ENCODE measurements at regions not wholly inside any gene's neighbourhood (a gene's known extent, or its start where the extent isn't known, plus 50 kb on each side); places are given as distances from the start of the nearest gene placed in this dataset.
"Not testable (repeated sequence)": the region's sequence is repeated elsewhere in the genome, so short reads cannot be mapped to it uniquely, and the experiment has no call there.

GRCh38 chr5:20943183-20943971 lies 955.4 kb upstream of the CDH18 start:
- DNase-seq; POLR2A ChIA-PET (ENCODE audit: partially characterized antibody); H3K27me3 ChIP-seq (ENCODE audit: insufficient read depth, low read length); H3K27ac ChIP-seq (ENCODE audit: low read depth, low read length); H3K4me1 Mint-ChIP-seq; H3K36me3 ChIP-seq (ENCODE audit: insufficient read depth, low read length); H3K9me3 ChIP-seq (ENCODE audit: control insufficient read depth in 1 of 2, low read length in 2 of 2); H3K27me3 Mint-ChIP-seq; H3K9me3 Mint-ChIP-seq; H3K36me3 Mint-ChIP-seq; H3K27ac Mint-ChIP-seq; intact Hi-C loops (cut with micrococcal nuclease); H3K4me1 ChIP-seq (ENCODE audit: insufficient read depth, low read length); CTCF ChIA-PET (ENCODE audit: partially characterized antibody); H3K4me3 ChIP-seq (ENCODE audit: low read length in 2 of 2); H3K4me3 Mint-ChIP-seq: not testable (repeated sequence)

- H3K27ac ChIP-seq (ENCODE audit: low read depth, low read length); DNase-seq; H3K4me3 ChIP-seq (ENCODE audit: low read length in 2 of 2); H3K9me3 Mint-ChIP-seq; H3K27ac Mint-ChIP-seq; H3K4me1 Mint-ChIP-seq; H3K27me3 Mint-ChIP-seq; intact Hi-C loops (cut with micrococcal nuclease); H3K9me3 ChIP-seq (ENCODE audit: control insufficient read depth in 1 of 2, low read length in 2 of 2); POLR2A ChIA-PET (ENCODE audit: partially characterized antibody); H3K4me3 Mint-ChIP-seq; H3K36me3 Mint-ChIP-seq; H3K27me3 ChIP-seq (ENCODE audit: insufficient read depth, low read length); H3K36me3 ChIP-seq (ENCODE audit: insufficient read depth, low read length); H3K4me1 ChIP-seq (ENCODE audit: insufficient read depth, low read length); CTCF ChIA-PET (ENCODE audit: partially characterized antibody): not testable (repeated sequence)
Observed at GRCh38 chr5:20942603-20943002, 954.6 kb upstream of the CDH18 start.

- H3K27ac Mint-ChIP-seq; intact Hi-C loops (cut with micrococcal nuclease); H3K36me3 ChIP-seq (ENCODE audit: insufficient read depth, low read length); DNase-seq; H3K4me3 ChIP-seq (ENCODE audit: low read length in 2 of 2); H3K9me3 Mint-ChIP-seq; H3K36me3 Mint-ChIP-seq; H3K4me1 Mint-ChIP-seq; H3K9me3 ChIP-seq (ENCODE audit: control insufficient read depth in 1 of 2, low read length in 2 of 2); POLR2A ChIA-PET (ENCODE audit: partially characterized antibody); H3K27me3 Mint-ChIP-seq; CTCF ChIA-PET (ENCODE audit: partially characterized antibody); H3K4me1 ChIP-seq (ENCODE audit: insufficient read depth, low read length); H3K27ac ChIP-seq (ENCODE audit: low read depth, low read length); H3K27me3 ChIP-seq (ENCODE audit: insufficient read depth, low read length); H3K4me3 Mint-ChIP-seq: not testable (repeated sequence)
Observed at GRCh38 chr5:20940786-20941185, 952.8 kb upstream of the CDH18 start.

GRCh38 chr5:20890936-20891335 lies 902.9 kb upstream of the CDH18 start:
- H3K4me3 Mint-ChIP-seq; POLR2A ChIA-PET (ENCODE audit: partially characterized antibody); H3K4me3 ChIP-seq (ENCODE audit: low read length in 2 of 2); CTCF ChIA-PET (ENCODE audit: partially characterized antibody); H3K9me3 ChIP-seq (ENCODE audit: control insufficient read depth in 1 of 2, low read length in 2 of 2); H3K36me3 ChIP-seq (ENCODE audit: insufficient read depth, low read length); H3K4me1 Mint-ChIP-seq; intact Hi-C loops (cut with micrococcal nuclease); DNase-seq; H3K4me1 ChIP-seq (ENCODE audit: insufficient read depth, low read length); H3K27ac ChIP-seq (ENCODE audit: low read depth, low read length); H3K36me3 Mint-ChIP-seq; H3K27me3 Mint-ChIP-seq; H3K27ac Mint-ChIP-seq; H3K27me3 ChIP-seq (ENCODE audit: insufficient read depth, low read length): not testable (repeated sequence)
- H3K9me3 Mint-ChIP-seq = peaks cover 0 to 24% (median 6%) of the 10 kb centered on the region in 8 donors

- H3K4me1 ChIP-seq (ENCODE audit: insufficient read depth, low read length); H3K36me3 ChIP-seq (ENCODE audit: insufficient read depth, low read length); H3K4me3 ChIP-seq (ENCODE audit: low read length in 2 of 2); H3K36me3 Mint-ChIP-seq; CTCF ChIA-PET (ENCODE audit: partially characterized antibody); H3K27ac Mint-ChIP-seq; H3K9me3 ChIP-seq (ENCODE audit: control insufficient read depth in 1 of 2, low read length in 2 of 2); H3K4me1 Mint-ChIP-seq; H3K27ac ChIP-seq (ENCODE audit: low read depth, low read length); intact Hi-C loops (cut with micrococcal nuclease); DNase-seq; H3K27me3 Mint-ChIP-seq; H3K9me3 Mint-ChIP-seq; POLR2A ChIA-PET (ENCODE audit: partially characterized antibody); H3K27me3 ChIP-seq (ENCODE audit: insufficient read depth, low read length); H3K4me3 Mint-ChIP-seq: not testable (repeated sequence)
Observed at GRCh38 chr5:20875726-20876125, 887.7 kb upstream of the CDH18 start.

GRCh38 chr5:20865892-20866291 lies 877.9 kb upstream of the CDH18 start:
- H3K27ac ChIP-seq (ENCODE audit: low read depth, low read length); H3K9me3 Mint-ChIP-seq; H3K27me3 Mint-ChIP-seq; H3K9me3 ChIP-seq (ENCODE audit: control insufficient read depth in 1 of 2, low read length in 2 of 2); H3K27ac Mint-ChIP-seq; H3K27me3 ChIP-seq (ENCODE audit: insufficient read depth, low read length); H3K4me3 ChIP-seq (ENCODE audit: low read length in 2 of 2); intact Hi-C loops (cut with micrococcal nuclease); H3K4me1 Mint-ChIP-seq; POLR2A ChIA-PET (ENCODE audit: partially characterized antibody); H3K4me1 ChIP-seq (ENCODE audit: insufficient read depth, low read length); H3K4me3 Mint-ChIP-seq; CTCF ChIA-PET (ENCODE audit: partially characterized antibody); H3K36me3 Mint-ChIP-seq; DNase-seq; H3K36me3 ChIP-seq (ENCODE audit: insufficient read depth, low read length): not testable (repeated sequence)

- Histone ChIP-seq H3K4me3 (ENCODE audit: low read length in 2 of 2) (no peak overlapping the region), H3K9me3 (ENCODE audit: control insufficient read depth in 1 of 2, low read length in 2 of 2) (no peaks in the 10 kb centered on the region), H3K27me3 (ENCODE audit: insufficient read depth, low read length) (no peaks in the 10 kb centered on the region), H3K27ac (ENCODE audit: low read depth, low read length) (no peak overlapping the region), H3K36me3 (ENCODE audit: insufficient read depth, low read length) (no peaks in the 10 kb centered on the region), H3K4me1 (ENCODE audit: insufficient read depth, low read length) (no peaks in the 10 kb centered on the region)
- peaks cover 0 to 7% (median 4%) of the 10 kb centered on the region in 8 donors for H3K9me3 Mint-ChIP-seq
- no peaks in the 10 kb centered on the region for H3K4me1 Mint-ChIP-seq
- no peak for DNase-seq
- no peaks in the 10 kb centered on the region for H3K36me3 Mint-ChIP-seq
- no peak overlapping the region for H3K4me3 Mint-ChIP-seq
- ChIA-PET POLR2A (ENCODE audit: partially characterized antibody) (no interaction called here), CTCF (ENCODE audit: partially characterized antibody) (no interaction called here)
- intact Hi-C loops (cut with micrococcal nuclease) = no loop called here
- H3K27me3 Mint-ChIP-seq = no peaks in the 10 kb centered on the region
- H3K27ac Mint-ChIP-seq = no peak overlapping the region
Observed at GRCh38 chr5:20833081-20833627, 845.2 kb upstream of the CDH18 start.

Measured in CD4-positive, alpha-beta memory T cell (primary cell).